Glutamatergic neuron (in vitro differentiated cells): ENCODE measurements at regions not wholly inside any gene's neighbourhood (a gene's known extent, or its start where the extent isn't known, plus 50 kb on each side); places are given as distances from the start of the nearest gene placed in this dataset.

Experiments used
- DNase-seq: peaks from one replicate; pipeline ENCODE4 v3.0.0; 2022
- H3K27ac Mint-ChIP-seq: one replicate; pipeline ENCODE4 v1.8.0; 2020; ENCODE audit warnings: mild to moderate bottlenecking, mixed read lengths, inconsistent platforms; ENCODE audit not compliant: unreplicated experiment
- H3K27me3 Mint-ChIP-seq: one replicate; pipeline ENCODE4 v1.8.0; 2020; ENCODE audit warnings: mild to moderate bottlenecking, moderate library complexity, mixed read lengths, inconsistent platforms; ENCODE audit not compliant: unreplicated experiment
- H3K36me3 Mint-ChIP-seq: one replicate; pipeline ENCODE4 v1.8.0; 2020; ENCODE audit warnings: mild to moderate bottlenecking, mixed read lengths, inconsistent platforms; ENCODE audit not compliant: unreplicated experiment
- H3K4me1 Mint-ChIP-seq: one replicate; pipeline ENCODE4 v1.8.0; 2020; ENCODE audit warnings: mild to moderate bottlenecking, low read depth, mixed read lengths, inconsistent platforms; ENCODE audit not compliant: unreplicated experiment
- H3K4me3 Mint-ChIP-seq: one replicate; pipeline ENCODE4 v1.8.0; 2020; ENCODE audit warnings: mild to moderate bottlenecking, mixed read lengths, inconsistent platforms; ENCODE audit not compliant: unreplicated experiment
- H3K9me3 Mint-ChIP-seq: one replicate; pipeline ENCODE4 v1.8.0; 2020; ENCODE audit warnings: mild to moderate bottlenecking, moderate library complexity, mixed read lengths, inconsistent platforms; ENCODE audit not compliant: unreplicated experiment
- TF ChIP-seq, protein P1 (sequence below): fragments of 200-600 bp; sonication (generic); IDR thresholded peaks from one replicate; pipeline ENCODE4 v1.5.0; 2021; ENCODE audit not compliant: partially characterized antibody, unreplicated experiment

DNA sequence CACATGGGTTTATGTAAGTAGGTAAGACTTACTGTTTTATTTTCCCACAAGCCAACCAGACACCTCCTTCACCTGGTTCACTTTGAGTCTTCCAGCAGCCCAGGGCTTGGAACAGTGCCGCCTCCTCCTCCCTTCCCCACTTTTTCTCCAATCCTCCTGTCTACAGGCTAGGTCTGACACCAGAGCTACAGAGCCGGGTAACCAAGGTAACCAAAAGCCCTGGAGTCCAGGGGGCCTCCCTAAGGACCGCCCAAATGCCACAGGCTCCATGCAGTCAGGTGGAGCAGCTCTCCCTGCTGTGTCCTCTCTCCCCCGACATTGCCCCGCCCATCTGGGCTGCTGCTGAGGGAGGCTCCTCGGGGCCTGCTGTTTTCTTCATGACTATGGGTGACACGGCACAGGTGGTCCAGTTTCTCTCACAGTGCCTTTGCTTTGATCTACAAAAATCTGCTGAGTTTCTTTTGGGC is 138.0 kb upstream of the EFNA5 start:
- Mint-ChIP-seq H3K36me3 (no peaks in the 10 kb centered on the region), H3K9me3 (peaks cover 26% of the 10 kb centered on the region), H3K27ac (no peak overlapping the region), H3K4me1 (peaks cover 46% of the 10 kb centered on the region), H3K27me3 (peaks cover 7% of the 10 kb centered on the region), H3K4me3 (no peak overlapping the region)
- TF ChIP-seq, protein P1, sequence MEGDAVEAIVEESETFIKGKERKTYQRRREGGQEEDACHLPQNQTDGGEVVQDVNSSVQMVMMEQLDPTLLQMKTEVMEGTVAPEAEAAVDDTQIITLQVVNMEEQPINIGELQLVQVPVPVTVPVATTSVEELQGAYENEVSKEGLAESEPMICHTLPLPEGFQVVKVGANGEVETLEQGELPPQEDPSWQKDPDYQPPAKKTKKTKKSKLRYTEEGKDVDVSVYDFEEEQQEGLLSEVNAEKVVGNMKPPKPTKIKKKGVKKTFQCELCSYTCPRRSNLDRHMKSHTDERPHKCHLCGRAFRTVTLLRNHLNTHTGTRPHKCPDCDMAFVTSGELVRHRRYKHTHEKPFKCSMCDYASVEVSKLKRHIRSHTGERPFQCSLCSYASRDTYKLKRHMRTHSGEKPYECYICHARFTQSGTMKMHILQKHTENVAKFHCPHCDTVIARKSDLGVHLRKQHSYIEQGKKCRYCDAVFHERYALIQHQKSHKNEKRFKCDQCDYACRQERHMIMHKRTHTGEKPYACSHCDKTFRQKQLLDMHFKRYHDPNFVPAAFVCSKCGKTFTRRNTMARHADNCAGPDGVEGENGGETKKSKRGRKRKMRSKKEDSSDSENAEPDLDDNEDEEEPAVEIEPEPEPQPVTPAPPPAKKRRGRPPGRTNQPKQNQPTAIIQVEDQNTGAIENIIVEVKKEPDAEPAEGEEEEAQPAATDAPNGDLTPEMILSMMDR, result no peak
- peak; percentile 80 for DNase-seq

- Mint-ChIP-seq H3K27ac (no peak overlapping the region), H3K9me3 (peaks cover 17% of the 10 kb centered on the region), H3K27me3 (peaks cover 2% of the 10 kb centered on the region), H3K4me1 (peaks cover 34% of the 10 kb centered on the region), H3K36me3 (no peaks in the 10 kb centered on the region), H3K4me3 (no peak overlapping the region)
- TF ChIP-seq, protein P1, result no peak
- DNase-seq, result no peak
Measured at GRCh38 chr5:107807431-107807830, 136.7 kb upstream of the EFNA5 start.

GRCh38 chr5:107806705-107807104 is 136.0 kb upstream of the EFNA5 start:
- TF ChIP-seq, protein P1, result no peak
- no peaks in the 10 kb centered on the region for H3K27me3 Mint-ChIP-seq
- no peak overlapping the region for H3K4me3 Mint-ChIP-seq
- H3K9me3 Mint-ChIP-seq, result peaks cover 12% of the 10 kb centered on the region
- DNase-seq, result no peak
- peaks cover 27% of the 10 kb centered on the region for H3K4me1 Mint-ChIP-seq
- no peak overlapping the region for H3K27ac Mint-ChIP-seq
- H3K36me3 Mint-ChIP-seq, result no peaks in the 10 kb centered on the region

DNA sequence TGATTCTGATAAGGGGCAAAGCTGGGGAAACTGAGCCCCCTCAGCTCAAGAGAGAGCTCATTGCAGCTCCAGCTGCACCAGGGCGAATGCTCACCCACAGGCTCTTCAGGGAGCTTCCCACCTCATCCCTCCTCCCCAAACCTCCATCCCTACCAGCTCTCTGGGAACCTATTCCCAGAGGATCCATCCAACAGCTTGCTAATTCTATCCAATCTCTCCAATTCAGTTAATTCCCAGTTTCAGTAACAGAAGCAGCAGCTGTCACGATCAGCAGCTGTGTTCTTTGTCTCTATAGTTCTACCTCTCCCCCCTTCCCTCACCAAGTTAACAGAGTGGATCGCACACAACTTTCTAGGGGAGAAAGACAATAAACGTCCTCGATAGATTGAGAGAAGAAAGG is 135.5 kb upstream of the EFNA5 start:
- Mint-ChIP-seq H3K9me3 (peaks cover 9% of the 10 kb centered on the region), H3K27ac (no peak overlapping the region), H3K4me1 (peaks cover 22% of the 10 kb centered on the region), H3K27me3 (no peaks in the 10 kb centered on the region), H3K36me3 (no peaks in the 10 kb centered on the region), H3K4me3 (no peak overlapping the region)
- peak; percentile 28 for DNase-seq
- TF ChIP-seq, protein P1, result no peak

DNA sequence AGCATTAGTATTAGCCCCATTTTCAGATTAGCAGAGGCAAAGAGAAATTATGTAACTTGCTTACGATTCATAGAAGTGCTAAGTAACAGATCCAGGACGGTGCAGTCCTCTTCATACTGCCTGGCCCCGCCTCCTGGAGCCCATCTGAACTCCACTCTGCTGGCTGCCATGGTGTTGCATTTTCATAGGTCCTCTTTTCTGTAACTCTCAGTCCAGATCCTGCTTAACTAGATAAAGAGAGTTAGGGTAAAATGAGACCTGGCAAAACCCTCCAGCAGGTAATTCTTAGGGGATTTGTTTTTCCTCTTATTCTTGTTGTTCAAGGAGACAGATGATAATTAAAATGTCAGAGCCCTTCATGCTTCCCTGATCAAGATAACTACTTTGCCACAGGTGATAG is 135.1 kb upstream of the EFNA5 start:
- Mint-ChIP-seq H3K36me3 (no peaks in the 10 kb centered on the region), H3K4me3 (no peak overlapping the region), H3K9me3 (peaks cover 9% of the 10 kb centered on the region), H3K27ac (no peak overlapping the region), H3K4me1 (peaks cover 18% of the 10 kb centered on the region), H3K27me3 (no peaks in the 10 kb centered on the region)
- TF ChIP-seq, protein P1, result no peak
- peak; percentile 39 for DNase-seq
